ENCODE measurements at regions not wholly inside any gene's neighbourhood (a gene's known extent, or its start where the extent isn't known, plus 50 kb on each side); places are given as distances from the start of the nearest gene placed in this dataset.

DNA sequence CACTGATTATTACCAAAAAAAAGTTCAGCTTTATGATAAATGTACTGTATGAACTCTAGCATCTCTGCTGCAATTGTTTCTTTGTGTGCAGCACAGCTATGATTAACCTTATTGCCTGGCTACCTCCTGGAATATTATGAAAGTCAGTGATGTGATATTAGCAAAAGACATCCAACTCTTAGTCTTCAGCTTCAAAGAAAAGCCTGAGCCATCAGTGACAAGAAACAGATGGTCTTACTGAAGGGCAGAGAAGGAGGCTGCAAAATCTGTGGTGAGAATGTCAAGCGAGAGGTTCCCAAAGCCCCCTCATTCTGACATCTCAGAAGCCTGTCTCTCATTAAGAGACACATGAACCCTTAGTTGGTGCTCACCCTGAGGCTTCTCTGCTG is 89.4 kb upstream of the TNFAIP3 start:
- TF ChIP-seq, protein P1, sequence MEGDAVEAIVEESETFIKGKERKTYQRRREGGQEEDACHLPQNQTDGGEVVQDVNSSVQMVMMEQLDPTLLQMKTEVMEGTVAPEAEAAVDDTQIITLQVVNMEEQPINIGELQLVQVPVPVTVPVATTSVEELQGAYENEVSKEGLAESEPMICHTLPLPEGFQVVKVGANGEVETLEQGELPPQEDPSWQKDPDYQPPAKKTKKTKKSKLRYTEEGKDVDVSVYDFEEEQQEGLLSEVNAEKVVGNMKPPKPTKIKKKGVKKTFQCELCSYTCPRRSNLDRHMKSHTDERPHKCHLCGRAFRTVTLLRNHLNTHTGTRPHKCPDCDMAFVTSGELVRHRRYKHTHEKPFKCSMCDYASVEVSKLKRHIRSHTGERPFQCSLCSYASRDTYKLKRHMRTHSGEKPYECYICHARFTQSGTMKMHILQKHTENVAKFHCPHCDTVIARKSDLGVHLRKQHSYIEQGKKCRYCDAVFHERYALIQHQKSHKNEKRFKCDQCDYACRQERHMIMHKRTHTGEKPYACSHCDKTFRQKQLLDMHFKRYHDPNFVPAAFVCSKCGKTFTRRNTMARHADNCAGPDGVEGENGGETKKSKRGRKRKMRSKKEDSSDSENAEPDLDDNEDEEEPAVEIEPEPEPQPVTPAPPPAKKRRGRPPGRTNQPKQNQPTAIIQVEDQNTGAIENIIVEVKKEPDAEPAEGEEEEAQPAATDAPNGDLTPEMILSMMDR (IDR thresholded peaks at IDR 0.05 in 2 of 3, conservative IDR thresholded peaks at IDR 0.05 in 1 of 3; ENCODE audit: control insufficient read depth in 2 of 3, extremely low read depth in 1 of 3, insufficient read depth in 1 of 3, low read depth in 3 of 3, low read length in 3 of 3) = no peak
- TF ChIP-seq POLR2AphosphoS5 (IDR thresholded peaks at IDR 0.05; ENCODE audit: low read length) (no peak), CEBPB (IDR thresholded peaks at IDR 0.05; ENCODE audit: borderline replicate concordance in 1 of 2, low read depth in 2 of 2, low read length in 2 of 2) (no peak), EP300 (IDR thresholded peaks at IDR 0.05; ENCODE audit: borderline replicate concordance in 1 of 2, control insufficient read depth in 1 of 2, low read depth in 2 of 2, low read length in 2 of 2) (no peak), PAX8 (IDR thresholded peaks at IDR 0.05) (no peak)
